HG03175 (cell line): ENCODE measurements at regions not wholly inside any gene's neighbourhood (a gene's known extent, or its start where the extent isn't known, plus 50 kb on each side); places are given as distances from the start of the nearest gene placed in this dataset.
"Not testable (repeated sequence)": the region's sequence is repeated elsewhere in the genome, so short reads cannot be mapped to it uniquely, and the experiment has no call there.

Source experiments
- ATAC-seq: cut with Tn5 transposase; IDR thresholded peaks from one replicate; pipeline ENCODE4 v1.9.1; 2021; ENCODE audit warnings: mild to moderate bottlenecking, moderate library complexity; ENCODE audit not compliant: unreplicated experiment

GRCh38 chr2:166744117-166744516 lies 144.2 kb upstream of the XIRP2 start:
- not testable (repeated sequence) for ATAC-seq

GRCh38 chr2:166743482-166743881 lies 144.8 kb upstream of the XIRP2 start:
- ATAC-seq, result not testable (repeated sequence)

- ATAC-seq, result peak; percentile 98
Measured at GRCh38 chr2:166727095-166727494, 161.2 kb upstream of the XIRP2 start.

GRCh38 chr2:166725927-166726924 lies 162.1 kb upstream of the XIRP2 start:
- ATAC-seq, result no peak

GRCh38 chr2:166716968-166717367 lies 171.3 kb upstream of the XIRP2 start:
- no peak for ATAC-seq

- no peak for ATAC-seq
Measured at GRCh38 chr2:166700079-166700478, 188.2 kb upstream of the XIRP2 start.

- no peak for ATAC-seq
Measured at GRCh38 chr2:166695154-166695553, 193.1 kb upstream of the XIRP2 start.

GRCh38 chr2:166686057-166686456 lies 192.0 kb upstream of the SCN7A start:
- ATAC-seq, result not testable (repeated sequence)

- no peak for ATAC-seq
Measured at GRCh38 chr2:166677996-166678395, 183.9 kb upstream of the SCN7A start.

GRCh38 chr2:166676716-166677115 lies 182.7 kb upstream of the SCN7A start:
- no peak for ATAC-seq

GRCh38 chr2:166675553-166675952 lies 181.5 kb upstream of the SCN7A start:
- ATAC-seq, result no peak

GRCh38 chr2:166673986-166674385 lies 179.9 kb upstream of the SCN7A start:
- ATAC-seq, result no peak

GRCh38 chr2:166671801-166672200 lies 177.8 kb upstream of the SCN7A start:
- ATAC-seq, result no peak

GRCh38 chr2:166671235-166671634 lies 177.2 kb upstream of the SCN7A start:
- no peak for ATAC-seq

- ATAC-seq, result no peak
Measured at GRCh38 chr2:166665991-166666940, 172.2 kb upstream of the SCN7A start.

- ATAC-seq, result no peak
Measured at GRCh38 chr2:166661824-166662223, 167.8 kb upstream of the SCN7A start.

GRCh38 chr2:166661391-166661790 lies 167.3 kb upstream of the SCN7A start:
- no peak for ATAC-seq

GRCh38 chr2:166658901-166659300 lies 164.9 kb upstream of the SCN7A start:
- ATAC-seq, result no peak

- ATAC-seq, result no peak
Measured at GRCh38 chr2:166653185-166653813, 159.2 kb upstream of the SCN7A start.

- ATAC-seq, result no peak
Measured at GRCh38 chr2:166651991-166652390, 157.9 kb upstream of the SCN7A start.
